ENCODE measurements at regions not wholly inside any gene's neighbourhood (a gene's known extent, or its start where the extent isn't known, plus 50 kb on each side); places are given as distances from the start of the nearest gene placed in this dataset.

GRCh38 chr13:62659365-62659764 lies 1243.7 kb upstream of the PCDH20 start:
- no peak for TF ChIP-seq POLR2A (IDR thresholded peaks at IDR 0.05)
- TF ChIP-seq CTCF (IDR thresholded peaks at IDR 0.05) = no peak
- WGBS, 2 donors = 51 to 74% methylated on average over 3 of the region's 3 CpGs
- H3K27ac ChIP-seq = no peak overlapping the region

GRCh38 chr13:62653371-62653770 lies 1237.7 kb upstream of the PCDH20 start:
- intact Hi-C loops (cut with DNase I) = no loop called here
- no peak overlapping the region for H3K27ac ChIP-seq
- no peaks in the 10 kb centered on the region for H3K9me3 ChIP-seq
- TF ChIP-seq POLR2A (IDR thresholded peaks at IDR 0.05) (no peak), CTCF (IDR thresholded peaks at IDR 0.05) (no peak)
- no peaks in the 10 kb centered on the region for H3K36me3 ChIP-seq
- H3K4me3 ChIP-seq (replicated peaks in 1 of 3) = no peak overlapping the region
- H3K27me3 ChIP-seq = no peaks in the 10 kb centered on the region
- no peak for DNase-seq
- H3K4me1 ChIP-seq = no peaks in the 10 kb centered on the region

More at GRCh38 chr13:62659365-62659764, 1243.7 kb upstream of the PCDH20 start:
- Histone ChIP-seq H3K4me1 (no peaks in the 10 kb centered on the region), H3K27me3 (no peaks in the 10 kb centered on the region), H3K36me3 (no peaks in the 10 kb centered on the region), H3K4me3 (replicated peaks in 1 of 3) (no peak overlapping the region), H3K9me3 (no peaks in the 10 kb centered on the region)
- DNase-seq = no peak
- intact Hi-C loops (cut with DNase I) = no loop called here

- DNase-seq = no peak
- no peak overlapping the region for H3K4me3 ChIP-seq (replicated peaks in 1 of 3)
- TF ChIP-seq CTCF (IDR thresholded peaks at IDR 0.05) (no peak), POLR2A (IDR thresholded peaks at IDR 0.05) (no peak)
- no peak overlapping the region for H3K27ac ChIP-seq
- no peaks in the 10 kb centered on the region for H3K9me3 ChIP-seq
- intact Hi-C loops (cut with DNase I) = no loop called here
- H3K4me1 ChIP-seq = no peaks in the 10 kb centered on the region
- H3K27me3 ChIP-seq = no peaks in the 10 kb centered on the region
- WGBS, 2 donors = 81 to 85% methylated on average over 2 of the region's 2 CpGs
- no peaks in the 10 kb centered on the region for H3K36me3 ChIP-seq
Measured at GRCh38 chr13:62643799-62644524, 1228.3 kb upstream of the PCDH20 start.

- H3K9me3 ChIP-seq = no peaks in the 10 kb centered on the region
- DNase-seq = no peak
- H3K4me1 ChIP-seq = no peaks in the 10 kb centered on the region
- no peak overlapping the region for H3K4me3 ChIP-seq (replicated peaks in 1 of 3)
- WGBS, 2 donors = 89 to 91% methylated on average over 4 of the region's 4 CpGs
- H3K27ac ChIP-seq = no peak overlapping the region
- no peaks in the 10 kb centered on the region for H3K27me3 ChIP-seq
- intact Hi-C loops (cut with DNase I) = no loop called here
- no peaks in the 10 kb centered on the region for H3K36me3 ChIP-seq
- TF ChIP-seq POLR2A (IDR thresholded peaks at IDR 0.05) (no peak), CTCF (IDR thresholded peaks at IDR 0.05) (no peak)
Measured at GRCh38 chr13:62643007-62643483, 1227.4 kb upstream of the PCDH20 start.

- intact Hi-C loops (cut with DNase I) = no loop called here
- H3K4me3 ChIP-seq (replicated peaks in 1 of 3) = no peak overlapping the region
- no peak for DNase-seq
- H3K27ac ChIP-seq = no peak overlapping the region
- no peaks in the 10 kb centered on the region for H3K27me3 ChIP-seq
- H3K4me1 ChIP-seq = no peaks in the 10 kb centered on the region
- no peaks in the 10 kb centered on the region for H3K36me3 ChIP-seq
- TF ChIP-seq POLR2A (IDR thresholded peaks at IDR 0.05) = no peak
- TF ChIP-seq CTCF (IDR thresholded peaks at IDR 0.05) = no peak
- H3K9me3 ChIP-seq = no peaks in the 10 kb centered on the region
Measured at GRCh38 chr13:62635161-62635560, 1219.5 kb upstream of the PCDH20 start.
